Hepatocyte (in vitro differentiated cells): ENCODE measurements at regions not wholly inside any gene's neighbourhood (a gene's known extent, or its start where the extent isn't known, plus 50 kb on each side); places are given as distances from the start of the nearest gene placed in this dataset.

ENCODE experiments used
- DNase-seq: peaks from one replicate; pipeline ENCODE4 v3.0.0-alpha.2; 2016; ENCODE audit warnings: low spot score
- H2AFZ ChIP-seq: fragments of 200-600 bp; sonication (generic); 2 replicates; pipeline ENCODE4 v1.6.0; 2016; ENCODE audit warnings: antibody characterized with exemption, mild to moderate bottlenecking
- H3K27ac ChIP-seq: fragments of 200-600 bp; sonication (generic); 2 replicates; pipeline ENCODE4 v1.5.1; 2016; ENCODE audit warnings: mild to moderate bottlenecking
- H3K27me3 ChIP-seq: fragments of 200-600 bp; sonication (generic); 2 replicates; pipeline ENCODE4 v1.6.1; 2016
- H3K36me3 ChIP-seq: fragments of 200-600 bp; sonication (generic); replicated peaks from 2 replicates; pipeline ENCODE4 v1.5.1; 2016; ENCODE audit warnings: low read depth; ENCODE audit not compliant: insufficient read depth
- H3K4me1 ChIP-seq: fragments of 200-600 bp; sonication (generic); 2 replicates; pipeline ENCODE4 v1.5.1; 2016; ENCODE audit warnings: mild to moderate bottlenecking, moderate library complexity; ENCODE audit not compliant: insufficient read depth
- H3K4me2 ChIP-seq: fragments of 200-600 bp; sonication (generic); 2 replicates; pipeline ENCODE4 v1.6.0; 2016
- H3K4me3 ChIP-seq: fragments of 200-600 bp; sonication (generic); 2 replicates; pipeline ENCODE4 v1.5.1; 2016; ENCODE audit warnings: mild to moderate bottlenecking
- H3K79me2 ChIP-seq: fragments of 200-600 bp; sonication (generic); 2 replicates; pipeline ENCODE4 v1.6.0; 2017; ENCODE audit warnings: mild to moderate bottlenecking
- H3K9me2 ChIP-seq: fragments of 200-600 bp; sonication (generic); replicated peaks from 2 replicates; pipeline ENCODE4 v1.6.0; 2017; ENCODE audit warnings: mild to moderate bottlenecking; ENCODE audit not compliant: insufficient read depth
- H3K9me3 ChIP-seq: fragments of 200-600 bp; sonication (generic); 2 replicates; pipeline ENCODE4 v1.5.1; 2016; ENCODE audit warnings: low read depth, mild to moderate bottlenecking
- H4K20me1 ChIP-seq: fragments of 200-600 bp; sonication (generic); 2 replicates; pipeline ENCODE4 v1.6.0; 2016; ENCODE audit warnings: mild to moderate bottlenecking; ENCODE audit not compliant: insufficient read depth, poor library complexity, severe bottlenecking
- CTCF ChIP-seq: fragments of 200-600 bp; sonication (generic); IDR thresholded peaks from 2 replicates; pipeline ENCODE4 v1.5.1; 2016; ENCODE audit warnings: antibody characterized with exemption, mild to moderate bottlenecking; ENCODE audit not compliant: poor library complexity
- EZH2 ChIP-seq: fragments of 200-600 bp; sonication (generic); IDR thresholded peaks from 2 replicates; pipeline ENCODE4 v1.6.1; 2016; ENCODE audit warnings: antibody characterized with exemption, mild to moderate bottlenecking, borderline replicate concordance
- EZH2phosphoT487 ChIP-seq: fragments of 200-600 bp; sonication (generic); IDR thresholded peaks from one replicate; pipeline ENCODE4 v1.6.1; 2018; ENCODE audit warnings: antibody characterized with exemption, mild to moderate bottlenecking, low read depth, moderate library complexity; ENCODE audit not compliant: unreplicated experiment, severe bottlenecking
- WGBS: methylation state at CpG from one replicate; pipeline ENCODE4 v1.1.6; 2016; ENCODE audit warnings: low lambda C conversion rate; ENCODE audit errors: missing lambda C conversion rate; 5-methylcytosine and 5-hydroxymethylcytosine counted together

- no peaks in the 10 kb centered on the region for H3K79me2 ChIP-seq
- 81% methylated on average over 1 of the region's 1 CpG for WGBS
- H3K4me2 ChIP-seq, result no peak overlapping the region
- H4K20me1 ChIP-seq, result no peaks in the 10 kb centered on the region
- no peak overlapping the region for H3K27ac ChIP-seq
- H3K9me2 ChIP-seq, result no peaks in the 10 kb centered on the region
- no peak for DNase-seq
- peaks cover 3% of the 10 kb centered on the region for H3K4me1 ChIP-seq
- TF ChIP-seq EZH2phosphoT487, result no peak
- TF ChIP-seq EZH2, result no peak
- TF ChIP-seq CTCF, result no peak
- H3K4me3 ChIP-seq, result no peak overlapping the region
- H3K9me3 ChIP-seq, result no peaks in the 10 kb centered on the region
- no peaks in the 10 kb centered on the region for H3K36me3 ChIP-seq
- H2AFZ ChIP-seq, result no peak overlapping the region
- H3K27me3 ChIP-seq, result no peaks in the 10 kb centered on the region
Observed at GRCh38 chr6:104212977-104213668, 646.6 kb downstream of the HACE1 start.

GRCh38 chr6:104207635-104208034 lies 652.1 kb downstream of the HACE1 start:
- H3K79me2 ChIP-seq, result no peaks in the 10 kb centered on the region
- no peak overlapping the region for H3K4me2 ChIP-seq
- H3K9me2 ChIP-seq, result no peaks in the 10 kb centered on the region
- H2AFZ ChIP-seq, result no peak overlapping the region
- H3K4me3 ChIP-seq, result no peak overlapping the region
- H3K9me3 ChIP-seq, result no peaks in the 10 kb centered on the region
- no peak for DNase-seq
- H4K20me1 ChIP-seq, result no peaks in the 10 kb centered on the region
- no peaks in the 10 kb centered on the region for H3K27me3 ChIP-seq
- TF ChIP-seq EZH2, result no peak
- no peaks in the 10 kb centered on the region for H3K4me1 ChIP-seq
- H3K27ac ChIP-seq, result no peak overlapping the region
- no peaks in the 10 kb centered on the region for H3K36me3 ChIP-seq

GRCh38 chr6:104201557-104201956 lies 658.2 kb downstream of the HACE1 start:
- 89% methylated on average over 2 of the region's 2 CpGs for WGBS
- Histone ChIP-seq H3K4me1 (no peaks in the 10 kb centered on the region), H2AFZ (no peak overlapping the region), H3K79me2 (no peaks in the 10 kb centered on the region), H3K27ac (no peak overlapping the region), H3K4me3 (no peak overlapping the region), H3K9me2 (no peaks in the 10 kb centered on the region), H3K27me3 (no peaks in the 10 kb centered on the region), H3K9me3 (no peaks in the 10 kb centered on the region), H3K36me3 (no peaks in the 10 kb centered on the region), H4K20me1 (no peaks in the 10 kb centered on the region), H3K4me2 (no peak overlapping the region)
- no peak for DNase-seq
- TF ChIP-seq EZH2, result no peak
- TF ChIP-seq CTCF, result no peak
- TF ChIP-seq EZH2phosphoT487, result no peak

- Histone ChIP-seq H3K27me3 (no peaks in the 10 kb centered on the region), H3K4me3 (no peak overlapping the region), H3K4me2 (no peak overlapping the region), H3K27ac (no peak overlapping the region), H3K36me3 (no peaks in the 10 kb centered on the region), H2AFZ (no peak overlapping the region), H3K4me1 (no peaks in the 10 kb centered on the region), H3K9me3 (no peaks in the 10 kb centered on the region), H3K79me2 (no peaks in the 10 kb centered on the region), H4K20me1 (no peaks in the 10 kb centered on the region), H3K9me2 (no peaks in the 10 kb centered on the region)
- DNase-seq, result no peak
- no peak for TF ChIP-seq EZH2
- no peak for TF ChIP-seq CTCF
- no peak for TF ChIP-seq EZH2phosphoT487
Observed at GRCh38 chr6:104187616-104188015, 672.1 kb downstream of the HACE1 start.
